Right lobe of liver (tissue), 6 donors: ENCODE measurements at regions not wholly inside any gene's neighbourhood (a gene's known extent, or its start where the extent isn't known, plus 50 kb on each side); places are given as distances from the start of the nearest gene placed in this dataset.
A peak's percentile ranks its signal among the peaks of the same experiment; 100 is the strongest.

ENCODE experiments used
- ATAC-seq, 4 donors: fragments of 200-7000 bp; cut with Tn5 transposase; one replicate each; pipeline ENCODE4 v1.9.1; 2020; ENCODE audit warnings: mild to moderate bottlenecking in 4 of 4, moderate library complexity in 4 of 4
- DNase-seq, 3 donors: peaks; one replicate each; pipeline ENCODE4 v3.0.0-alpha.2; 2020
- H3K27ac ChIP-seq, 3 donors: fragments of 200-600 bp; one replicate each; pipeline ENCODE4 v1.8.0; 2022
- H3K27me3 ChIP-seq, 2 donors: fragments of 200-600 bp; one replicate each; pipeline ENCODE4 v1.8.0; 2022
- H3K36me3 ChIP-seq, 4 donors: fragments of 200-600 bp; sonication (generic) in 1 of 4; one replicate each; pipeline versions ENCODE4 v1.5.1 to v1.8.0; 2017 to 2022; ENCODE audit warnings: control low read depth in 1 of 4
- H3K4me1 ChIP-seq, 4 donors: fragments of 200-600 bp; sonication (generic) in 1 of 4; one replicate each; pipeline versions ENCODE4 v1.5.1 to v1.8.0; 2017 to 2022; ENCODE audit warnings: control low read depth in 1 of 4
- H3K4me3 ChIP-seq, 3 donors: fragments of 200-600 bp; one replicate each; pipeline ENCODE4 v1.8.0; 2022
- H3K9me3 ChIP-seq, 4 donors: fragments of 200-600 bp; sonication (generic) in 1 of 4; one replicate each; pipeline versions ENCODE4 v1.5.1 to v1.8.0; 2017 to 2022; ENCODE audit warnings: control low read depth in 1 of 4
- CTCF ChIP-seq, 4 donors: fragments of 200-600 bp in 3 of 4; fragments of 450-650 bp in 1 of 4; IDR thresholded peaks; one replicate each; pipeline versions ENCODE4 v1.5.1 to v1.8.0; 2016 to 2022; ENCODE audit warnings: antibody characterized with exemption in 4 of 4, mild to moderate bottlenecking in 2 of 4
- POLR2A ChIP-seq: fragments of 450-650 bp; IDR thresholded peaks from one replicate; pipeline ENCODE4 v1.6.1; 2017; ENCODE audit warnings: antibody characterized with exemption, mild to moderate bottlenecking
- WGBS: methylation state at CpG from one replicate; pipeline ENCODE4 v1.1.6; 2018; ENCODE audit warnings: low coverage, low lambda C conversion rate; ENCODE audit not compliant: insufficient coverage; ENCODE audit errors: missing lambda C conversion rate; 5-methylcytosine and 5-hydroxymethylcytosine counted together
- intact Hi-C, 2 donors: fragments of 100-400 bp; cut with DNase I; formaldehyde crosslinking; loops; one replicate each; pipeline versions ENCODE4 v1.11.2 to v1.14.1; 2022
- donor health status: DM: no; HTN: yes; CAD: no.
- donor health status: DM: no; HTN: no; CAD: no.
- donor health status: DM: no; HTN: no; CAD: no.
- donor health status: DM: no; HTN: yes; CAD: no.
- donor health status: DM: no; HTN: yes; CAD: no.

- Histone ChIP-seq H3K9me3 (no peaks in the 10 kb centered on the region), H3K27me3 (no peaks in the 10 kb centered on the region), H3K4me3 (no peak overlapping the region), H3K27ac (no peak overlapping the region), H3K36me3 (no peaks in the 10 kb centered on the region), H3K4me1 (no peaks in the 10 kb centered on the region)
- ATAC-seq (peak in 1 of 4 donors; percentile 38), DNase-seq (no peak)
- intact Hi-C loops: no loop called here
- TF ChIP-seq POLR2A (no peak), CTCF (IDR thresholded peaks at IDR 0.05) (no peak)
- 36% methylated on average over 3 of the region's 3 CpGs for WGBS
Measured at GRCh38 chr21:16742131-16742641, 770.7 kb upstream of the CXADR start.

- intact Hi-C loops: no loop called here
Measured at GRCh38 chr21:16742741-16743140, 770.1 kb upstream of the CXADR start.

GRCh38 chr21:16743317-16743716 is 769.5 kb upstream of the CXADR start:
- no peaks in the 10 kb centered on the region for H3K4me1 ChIP-seq
- intact Hi-C loops: no loop called here
- no peak for DNase-seq
- TF ChIP-seq POLR2A (no peak), CTCF (IDR thresholded peaks at IDR 0.05) (no peak)
- H3K9me3 ChIP-seq: no peaks in the 10 kb centered on the region
- 80% methylated on average over 1 of the region's 1 CpG for WGBS
- no peak overlapping the region for H3K27ac ChIP-seq
- no peak overlapping the region for H3K4me3 ChIP-seq
- H3K27me3 ChIP-seq: no peaks in the 10 kb centered on the region
- no peaks in the 10 kb centered on the region for H3K36me3 ChIP-seq
- no peak for ATAC-seq

More at GRCh38 chr21:16742741-16743140, 770.1 kb upstream of the CXADR start:
- no peaks in the 10 kb centered on the region for H3K4me1 ChIP-seq
- H3K27me3 ChIP-seq: no peaks in the 10 kb centered on the region
- no peak for ATAC-seq
- WGBS: 52% methylated on average over 5 of the region's 5 CpGs
- no peaks in the 10 kb centered on the region for H3K9me3 ChIP-seq
- no peak for DNase-seq
- H3K36me3 ChIP-seq: no peaks in the 10 kb centered on the region
- TF ChIP-seq POLR2A (no peak), CTCF (IDR thresholded peaks at IDR 0.05) (no peak)
- no peak overlapping the region for H3K4me3 ChIP-seq
- H3K27ac ChIP-seq: no peak overlapping the region

- DNase-seq: no peak
- H3K9me3 ChIP-seq: no peaks in the 10 kb centered on the region
- TF ChIP-seq POLR2A (no peak), CTCF (IDR thresholded peaks at IDR 0.05) (no peak)
- WGBS: 72% methylated on average over 3 of the region's 3 CpGs
- no peak overlapping the region for H3K4me3 ChIP-seq
- no peaks in the 10 kb centered on the region for H3K4me1 ChIP-seq
- H3K27me3 ChIP-seq: no peaks in the 10 kb centered on the region
- ATAC-seq: no peak
- intact Hi-C loops: no loop called here
- no peak overlapping the region for H3K27ac ChIP-seq
- H3K36me3 ChIP-seq: no peaks in the 10 kb centered on the region
Measured at GRCh38 chr21:16750926-16751325, 761.9 kb upstream of the CXADR start.
